Testis (tissue), 2 donors: ENCODE measurements at regions not wholly inside any gene's neighbourhood (a gene's known extent, or its start where the extent isn't known, plus 50 kb on each side); places are given as distances from the start of the nearest gene placed in this dataset.

ENCODE experiments used
- POLR2A ChIP-seq: fragments of 450-650 bp; IDR thresholded peaks from one replicate; pipeline ENCODE4 v1.6.1; 2017; ENCODE audit warnings: antibody characterized with exemption, mild to moderate bottlenecking, moderate library complexity
- TF ChIP-seq, protein P1 (sequence below), 3 experiments: fragments of 450-650 bp in 2 of 3; fragments of 200-600 bp in 1 of 3; sonication (generic) in 1 of 3; IDR thresholded peaks; one replicate each; pipeline ENCODE4 v1.5.1; 2016 to 2019; ENCODE audit warnings: antibody characterized with exemption in 3 of 3, mild to moderate bottlenecking in 2 of 3, moderate library complexity in 1 of 3

DNA sequence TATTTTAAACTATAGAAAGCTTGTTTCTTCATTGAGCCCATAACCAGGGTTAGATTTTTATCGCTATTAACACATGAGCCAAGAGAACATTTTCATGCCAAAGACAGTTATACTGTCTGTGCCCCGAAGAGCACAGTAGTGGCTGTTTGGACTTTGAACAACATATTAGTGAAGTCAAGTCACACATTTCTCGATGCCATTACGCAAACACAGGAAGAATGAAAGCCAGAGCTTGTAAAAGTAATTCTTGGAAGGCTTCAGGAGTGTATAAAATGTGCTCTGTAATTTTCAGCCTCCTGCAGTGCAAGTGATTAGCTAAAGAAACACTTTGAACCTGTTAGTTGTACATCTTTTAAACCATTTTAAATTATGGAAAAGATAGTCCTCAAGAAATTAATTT is 590.7 kb upstream of the PITX2 start:
- TF ChIP-seq, protein P1, sequence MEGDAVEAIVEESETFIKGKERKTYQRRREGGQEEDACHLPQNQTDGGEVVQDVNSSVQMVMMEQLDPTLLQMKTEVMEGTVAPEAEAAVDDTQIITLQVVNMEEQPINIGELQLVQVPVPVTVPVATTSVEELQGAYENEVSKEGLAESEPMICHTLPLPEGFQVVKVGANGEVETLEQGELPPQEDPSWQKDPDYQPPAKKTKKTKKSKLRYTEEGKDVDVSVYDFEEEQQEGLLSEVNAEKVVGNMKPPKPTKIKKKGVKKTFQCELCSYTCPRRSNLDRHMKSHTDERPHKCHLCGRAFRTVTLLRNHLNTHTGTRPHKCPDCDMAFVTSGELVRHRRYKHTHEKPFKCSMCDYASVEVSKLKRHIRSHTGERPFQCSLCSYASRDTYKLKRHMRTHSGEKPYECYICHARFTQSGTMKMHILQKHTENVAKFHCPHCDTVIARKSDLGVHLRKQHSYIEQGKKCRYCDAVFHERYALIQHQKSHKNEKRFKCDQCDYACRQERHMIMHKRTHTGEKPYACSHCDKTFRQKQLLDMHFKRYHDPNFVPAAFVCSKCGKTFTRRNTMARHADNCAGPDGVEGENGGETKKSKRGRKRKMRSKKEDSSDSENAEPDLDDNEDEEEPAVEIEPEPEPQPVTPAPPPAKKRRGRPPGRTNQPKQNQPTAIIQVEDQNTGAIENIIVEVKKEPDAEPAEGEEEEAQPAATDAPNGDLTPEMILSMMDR (IDR thresholded peaks at IDR 0.05) = no peak
- TF ChIP-seq POLR2A = no peak
